ENCODE measurements at regions not wholly inside any gene's neighbourhood (a gene's known extent, or its start where the extent isn't known, plus 50 kb on each side); places are given as distances from the start of the nearest gene placed in this dataset.

GRCh38 chr15:95499397-95499796, 831.1 kb upstream of the NR2F2 start:
- TF ChIP-seq CTCF (IDR thresholded peaks at IDR 0.05), result no peak
- no peak for TF ChIP-seq POLR2A (IDR thresholded peaks at IDR 0.05)
